AG10803 (cell line): ENCODE measurements at regions not wholly inside any gene's neighbourhood (a gene's known extent, or its start where the extent isn't known, plus 50 kb on each side); places are given as distances from the start of the nearest gene placed in this dataset.

Source experiments
- DNase-seq: peaks from one replicate; pipeline ENCODE4 v3.0.0; 2010; ENCODE audit warnings: low read depth
- H3K4me3 ChIP-seq: 2 replicates; pipeline ENCODE4 v1.5.1; 2011; ENCODE audit warnings: mild to moderate bottlenecking, low read length, control low read depth
- TF ChIP-seq, protein P1 (sequence below): conservative IDR thresholded peaks from 2 replicates; pipeline ENCODE4 v1.5.1; 2011; ENCODE audit warnings: mild to moderate bottlenecking, low read length, control low read depth, inconsistent platforms

DNA sequence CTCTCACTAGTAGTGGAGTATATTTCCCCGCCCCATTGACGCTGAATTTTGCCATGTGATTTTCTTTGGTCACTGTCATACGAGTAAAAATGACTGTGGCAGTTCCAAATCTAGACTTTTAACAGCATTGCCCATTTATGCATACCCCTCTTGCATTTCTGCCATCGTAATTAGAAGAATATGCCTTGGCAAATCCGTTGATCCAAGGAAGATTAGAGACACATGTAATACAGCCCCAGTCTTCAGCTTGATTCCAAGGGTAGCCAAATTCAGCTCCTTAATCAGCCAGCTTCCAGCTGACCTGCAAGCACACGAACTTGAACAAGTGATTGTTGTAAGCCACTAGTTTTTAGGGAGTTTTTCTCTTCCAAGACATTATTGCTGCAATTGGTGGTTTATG is 290.3 kb upstream of the ADAMTS5 start:
- TF ChIP-seq, protein P1, sequence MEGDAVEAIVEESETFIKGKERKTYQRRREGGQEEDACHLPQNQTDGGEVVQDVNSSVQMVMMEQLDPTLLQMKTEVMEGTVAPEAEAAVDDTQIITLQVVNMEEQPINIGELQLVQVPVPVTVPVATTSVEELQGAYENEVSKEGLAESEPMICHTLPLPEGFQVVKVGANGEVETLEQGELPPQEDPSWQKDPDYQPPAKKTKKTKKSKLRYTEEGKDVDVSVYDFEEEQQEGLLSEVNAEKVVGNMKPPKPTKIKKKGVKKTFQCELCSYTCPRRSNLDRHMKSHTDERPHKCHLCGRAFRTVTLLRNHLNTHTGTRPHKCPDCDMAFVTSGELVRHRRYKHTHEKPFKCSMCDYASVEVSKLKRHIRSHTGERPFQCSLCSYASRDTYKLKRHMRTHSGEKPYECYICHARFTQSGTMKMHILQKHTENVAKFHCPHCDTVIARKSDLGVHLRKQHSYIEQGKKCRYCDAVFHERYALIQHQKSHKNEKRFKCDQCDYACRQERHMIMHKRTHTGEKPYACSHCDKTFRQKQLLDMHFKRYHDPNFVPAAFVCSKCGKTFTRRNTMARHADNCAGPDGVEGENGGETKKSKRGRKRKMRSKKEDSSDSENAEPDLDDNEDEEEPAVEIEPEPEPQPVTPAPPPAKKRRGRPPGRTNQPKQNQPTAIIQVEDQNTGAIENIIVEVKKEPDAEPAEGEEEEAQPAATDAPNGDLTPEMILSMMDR = no peak
- H3K4me3 ChIP-seq = no peak overlapping the region
- DNase-seq = no peak

DNA sequence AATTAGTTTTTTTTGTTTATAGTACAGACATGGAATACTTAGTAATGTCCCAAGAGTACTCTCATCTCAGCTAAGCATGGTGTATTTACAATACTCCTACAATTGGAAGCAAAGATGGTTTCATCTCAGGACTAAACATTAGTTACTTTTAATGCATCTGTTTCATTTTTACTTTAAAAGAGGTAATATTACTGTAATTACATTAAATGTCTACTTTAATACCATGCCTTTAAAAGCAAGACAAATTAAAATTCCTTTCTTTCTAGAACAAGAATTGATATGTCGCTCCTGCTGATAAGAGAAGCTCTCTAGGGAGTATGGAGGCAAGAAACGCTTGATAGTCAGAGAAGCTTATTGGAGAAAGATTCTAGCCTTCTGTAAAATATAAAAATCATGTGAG is 284.9 kb upstream of the ADAMTS5 start:
- no peak for DNase-seq
- H3K4me3 ChIP-seq = no peak overlapping the region
- TF ChIP-seq, protein P1 = no peak

DNA sequence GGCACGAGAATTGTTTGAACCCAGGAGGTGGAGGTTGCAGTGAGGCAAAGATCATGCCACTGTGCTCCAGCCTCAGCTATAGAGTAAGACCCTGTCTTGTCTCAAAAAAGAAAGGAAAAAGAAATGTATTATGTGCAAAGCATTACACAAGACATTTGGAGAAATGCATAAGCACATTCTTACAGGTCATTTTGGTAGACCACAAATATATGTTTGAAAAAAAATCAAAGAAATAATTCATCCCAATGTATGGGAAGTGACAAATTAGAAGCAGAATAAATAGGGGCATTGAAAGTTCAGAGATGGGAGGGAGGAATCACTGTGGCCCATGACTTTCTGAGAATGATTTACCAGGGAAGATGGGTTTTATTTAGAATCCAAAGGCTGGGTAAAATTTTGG is 283.5 kb upstream of the ADAMTS5 start:
- TF ChIP-seq, protein P1 = no peak
- no peak overlapping the region for H3K4me3 ChIP-seq
- DNase-seq = peak; percentile 34

DNA sequence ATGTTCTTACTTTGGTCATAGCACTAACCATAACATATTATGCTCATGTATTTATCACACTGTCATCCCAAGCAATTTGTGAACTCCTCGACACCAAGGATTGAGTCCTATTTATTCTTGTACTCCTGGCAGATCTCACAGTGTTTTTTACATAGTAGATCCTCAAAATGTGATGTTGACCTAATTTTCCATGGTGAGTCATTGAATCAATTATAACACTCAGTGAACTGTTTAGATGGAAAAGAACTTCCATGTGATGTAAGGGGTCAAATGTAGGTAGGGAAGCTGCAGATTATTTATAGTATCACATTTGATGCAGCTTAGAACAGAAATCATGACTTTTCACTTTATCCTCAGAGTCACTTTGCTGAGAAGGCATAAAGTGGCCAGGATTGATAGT is 281.9 kb upstream of the ADAMTS5 start:
- no peak for DNase-seq
- no peak overlapping the region for H3K4me3 ChIP-seq
- TF ChIP-seq, protein P1 = no peak

DNA sequence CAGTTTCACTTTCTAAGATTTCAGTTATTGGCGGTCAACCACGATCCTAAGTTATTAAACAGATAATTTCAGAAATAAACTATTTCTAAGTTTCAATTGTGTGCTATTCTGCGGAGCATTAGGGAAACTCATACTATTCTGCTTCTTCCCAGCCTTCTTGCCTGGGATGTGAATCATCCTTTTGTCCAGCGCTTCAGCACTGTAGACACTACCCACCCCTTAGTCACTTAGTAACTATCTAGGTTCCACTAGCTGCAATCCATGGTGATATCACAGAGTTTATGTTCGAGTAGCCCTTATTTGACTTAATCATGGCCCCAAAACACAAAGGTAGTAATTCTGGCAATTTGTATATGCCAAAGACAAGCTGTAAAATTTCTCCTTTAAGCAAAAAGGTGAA is 279.9 kb upstream of the ADAMTS5 start:
- no peak overlapping the region for H3K4me3 ChIP-seq
- DNase-seq = peak; percentile 32
- TF ChIP-seq, protein P1 = no peak

DNA sequence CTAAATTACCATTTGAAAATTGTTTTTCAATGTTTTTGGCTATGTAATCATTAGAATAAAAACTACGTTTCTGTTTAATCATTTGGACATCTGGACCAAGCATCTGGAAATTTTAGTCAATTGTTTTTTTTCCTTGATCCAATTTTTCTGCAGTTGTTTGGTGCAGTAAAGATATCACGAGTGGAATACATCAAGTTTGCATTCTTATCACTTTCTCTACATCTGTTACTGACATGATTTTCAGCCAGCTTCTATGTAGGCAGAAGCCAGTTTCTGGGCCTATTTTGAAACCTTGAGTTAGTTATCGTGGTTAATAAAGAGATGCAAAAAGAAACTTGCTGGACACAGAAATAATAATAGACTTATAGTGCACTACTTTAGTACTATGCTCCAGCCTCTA is 277.9 kb upstream of the ADAMTS5 start:
- no peak overlapping the region for H3K4me3 ChIP-seq
- TF ChIP-seq, protein P1 = no peak
- DNase-seq = no peak

DNA sequence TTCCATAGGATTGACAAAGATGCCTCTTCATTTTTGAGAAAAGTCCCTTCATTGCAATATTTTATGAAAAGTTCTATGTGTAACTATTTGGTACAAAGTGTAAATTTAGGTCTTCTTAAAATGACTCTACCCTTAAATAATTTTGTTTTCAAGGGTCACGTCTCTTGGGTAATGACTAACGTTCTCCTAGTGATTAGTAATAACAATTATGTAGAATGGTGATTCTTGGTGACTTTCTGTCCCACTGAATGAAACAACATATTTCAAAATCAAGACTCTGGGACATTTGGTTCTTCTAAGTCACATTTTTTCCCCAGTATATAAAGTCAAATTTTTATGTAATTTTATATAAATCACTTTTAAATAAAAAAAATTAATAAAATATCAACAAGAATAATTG is 277.5 kb upstream of the ADAMTS5 start:
- DNase-seq = no peak
- H3K4me3 ChIP-seq = no peak overlapping the region

More for the DNA sequence above, 277.5 kb upstream of the ADAMTS5 start:
- TF ChIP-seq, protein P1 = no peak
